ENCODE measurements at regions not wholly inside any gene's neighbourhood (a gene's known extent, or its start where the extent isn't known, plus 50 kb on each side); places are given as distances from the start of the nearest gene placed in this dataset.

GRCh38 chr3:103127737-103128136 lies 692.9 kb downstream of the ZPLD1 start:
- TF ChIP-seq CTCF (IDR thresholded peaks at IDR 0.05; ENCODE audit: poor library complexity, severe bottlenecking), result no peak
- no peak for TF ChIP-seq EZH2 (IDR thresholded peaks at IDR 0.05; ENCODE audit: borderline replicate concordance, insufficient read depth, low read length, poor library complexity, severe bottlenecking)
- TF ChIP-seq EP300 (conservative IDR thresholded peaks at IDR 0.05; ENCODE audit: poor library complexity, severe bottlenecking), result no peak
- TF ChIP-seq MXI1 (conservative IDR thresholded peaks at IDR 0.05; ENCODE audit: poor library complexity, severe bottlenecking), result no peak
- no peak for TF ChIP-seq REST (IDR thresholded peaks at IDR 0.05; ENCODE audit: borderline replicate concordance)
